NCI-H524 (cell line): ENCODE measurements at regions not wholly inside any gene's neighbourhood (a gene's known extent, or its start where the extent isn't known, plus 50 kb on each side); places are given as distances from the start of the nearest gene placed in this dataset.

Experiments
- DNase-seq, 2 experiments: peaks; one replicate each; lab custom pipeline; 2025; lab: John Stamatoyannopoulos, UW

DNA sequence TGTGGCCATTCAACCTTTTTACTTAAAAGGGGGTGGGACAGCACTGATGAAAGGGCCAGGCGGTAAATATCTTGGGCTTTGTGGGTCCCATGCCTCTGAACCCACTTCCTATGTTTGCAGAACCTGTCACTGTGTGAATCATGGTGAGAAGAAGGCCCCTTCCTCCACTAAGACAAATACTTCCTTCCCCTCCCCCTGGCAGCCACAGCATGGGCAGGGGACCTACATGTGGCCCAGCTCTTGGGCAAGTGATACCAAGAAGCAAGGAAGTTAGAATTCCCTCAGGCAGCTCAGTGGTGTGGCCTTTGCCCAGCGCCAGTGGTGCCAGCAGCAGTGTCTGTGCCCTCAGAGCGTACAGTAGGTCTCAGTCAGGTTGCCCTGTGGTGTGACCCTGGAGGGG is 168.6 kb downstream of the TRIM33 start:
- DNase-seq: no peak

DNA sequence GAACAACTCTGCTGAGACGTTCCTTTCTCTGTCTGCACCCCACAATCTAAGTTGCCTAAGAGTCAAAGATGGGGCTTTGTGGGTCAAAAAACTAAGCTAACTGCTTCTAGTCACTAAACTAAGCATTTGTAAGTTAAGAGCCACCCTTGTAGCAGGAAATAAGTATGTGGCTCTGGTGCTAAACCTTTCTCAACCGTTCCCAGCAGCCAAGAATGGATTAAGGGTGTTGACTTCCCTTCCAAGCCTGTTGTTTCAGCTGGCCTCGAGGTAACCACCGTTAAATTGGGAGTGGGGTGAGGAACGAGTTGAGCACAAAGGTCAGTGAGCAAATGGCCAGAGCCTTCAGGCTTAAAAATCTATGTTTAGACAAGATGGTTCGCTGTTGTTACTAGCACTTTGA is 169.1 kb downstream of the TRIM33 start:
- DNase-seq: no peak

DNA sequence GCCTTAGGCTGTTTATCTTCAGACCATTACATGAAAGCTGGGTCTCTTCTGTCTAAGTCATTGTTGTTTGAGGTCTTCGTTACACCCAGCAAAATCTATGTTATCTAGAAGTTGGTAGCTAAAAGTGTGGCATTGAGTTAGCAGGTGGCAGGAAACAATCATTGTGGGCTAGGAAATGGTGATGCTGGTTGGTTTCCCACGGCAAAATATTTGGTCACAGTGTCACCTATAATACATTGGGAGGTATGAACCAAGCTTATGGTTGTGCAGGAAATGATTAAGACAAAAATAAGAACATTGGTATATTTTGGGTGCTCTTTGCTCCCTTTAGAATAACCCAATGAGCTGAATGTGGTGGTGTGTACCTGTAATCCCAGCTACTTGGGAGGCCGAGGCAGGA is 169.7 kb downstream of the TRIM33 start:
- DNase-seq: no peak

DNA sequence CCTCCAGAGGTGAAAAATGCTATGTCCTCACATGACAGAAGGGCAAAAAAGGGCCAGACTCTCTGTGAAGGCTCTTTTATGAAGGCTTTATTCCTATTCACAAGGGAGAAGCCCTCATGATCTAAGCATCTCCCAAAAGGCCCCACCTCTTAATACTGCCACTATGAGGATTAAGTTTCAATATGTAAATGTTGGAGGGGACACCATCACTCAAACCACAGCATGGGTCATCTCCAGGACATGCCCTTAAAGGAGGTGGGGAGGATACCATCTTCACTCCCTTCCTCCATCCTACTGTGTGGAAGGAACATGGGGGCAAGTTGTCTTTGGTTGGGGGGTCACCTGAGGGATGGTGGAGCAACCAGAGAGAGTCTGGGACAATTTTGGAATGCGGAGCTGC is 170.1 kb downstream of the TRIM33 start:
- no peak for DNase-seq

DNA sequence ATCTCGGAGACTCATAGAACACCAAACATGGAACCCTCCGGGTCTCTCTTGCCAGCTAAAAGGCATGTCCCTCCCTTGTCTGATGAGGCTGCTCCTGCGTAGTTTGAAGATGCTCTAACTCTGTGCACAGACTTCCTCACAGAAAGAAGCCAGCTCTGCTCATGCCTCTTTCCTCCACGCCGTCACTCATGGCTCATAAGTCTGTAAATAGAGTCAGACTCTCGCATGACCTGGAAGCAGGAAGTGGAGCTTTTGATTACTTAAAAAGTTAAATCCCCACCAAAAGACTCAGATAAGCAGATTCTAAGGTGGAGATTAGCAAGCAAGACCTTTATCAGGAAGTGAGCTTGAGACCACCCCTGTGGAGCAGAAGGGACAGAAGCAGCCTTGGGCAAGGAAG is 171.6 kb downstream of the TRIM33 start:
- no peak for DNase-seq

DNA sequence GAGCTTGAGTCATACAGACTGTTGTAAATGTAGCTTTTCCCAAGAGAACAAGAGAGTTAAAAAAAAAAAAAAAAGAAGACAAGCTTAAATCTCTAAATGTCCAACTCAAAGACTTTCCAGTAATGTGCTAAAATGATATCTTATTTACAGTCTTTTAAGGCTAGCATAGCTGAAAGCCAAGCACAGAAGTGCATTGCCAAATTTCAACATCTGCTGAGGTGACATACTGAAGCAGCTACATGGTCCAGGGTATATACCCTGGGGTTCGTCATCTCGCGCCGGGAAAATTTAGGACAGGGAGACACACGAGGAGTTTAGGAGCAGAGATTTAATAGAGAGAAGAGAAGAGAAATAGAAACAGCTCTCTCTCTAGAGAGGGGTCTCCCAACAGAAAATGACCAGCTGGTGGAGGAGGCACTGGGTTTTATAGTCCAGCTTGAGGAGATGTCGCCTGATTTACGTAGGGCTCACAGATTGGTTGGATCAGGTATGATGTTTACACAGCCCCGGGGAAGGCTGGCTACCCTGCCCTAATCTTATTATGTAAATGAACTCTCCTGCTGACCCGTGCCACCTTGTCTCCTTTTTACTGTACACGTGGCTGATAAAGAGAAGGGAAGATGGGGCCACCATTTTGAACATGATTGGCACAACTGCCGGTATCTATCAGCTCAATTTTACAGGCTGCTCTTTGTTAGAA is 172.7 kb downstream of the TRIM33 start:
- peak; percentile 44 to 72 for DNase-seq

DNA sequence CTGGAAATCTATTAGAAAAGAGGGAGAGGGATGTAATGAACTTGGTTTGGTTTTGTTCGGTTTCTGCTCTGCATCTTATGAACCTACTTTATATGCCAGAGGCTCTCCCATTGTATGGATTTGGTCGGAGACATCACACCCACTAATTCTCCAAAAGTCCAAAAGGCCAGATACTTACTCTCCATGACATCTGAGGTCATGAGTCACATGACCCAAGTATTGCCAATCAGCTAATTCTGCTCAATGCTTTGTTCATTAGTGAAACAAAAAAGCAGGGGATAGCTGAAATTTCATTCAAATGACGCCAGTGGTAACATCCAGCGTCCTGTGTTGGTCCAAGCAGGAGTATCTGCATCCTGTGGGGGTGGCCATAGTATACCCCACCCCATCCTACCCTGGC is 173.6 kb downstream of the TRIM33 start:
- no peak for DNase-seq

DNA sequence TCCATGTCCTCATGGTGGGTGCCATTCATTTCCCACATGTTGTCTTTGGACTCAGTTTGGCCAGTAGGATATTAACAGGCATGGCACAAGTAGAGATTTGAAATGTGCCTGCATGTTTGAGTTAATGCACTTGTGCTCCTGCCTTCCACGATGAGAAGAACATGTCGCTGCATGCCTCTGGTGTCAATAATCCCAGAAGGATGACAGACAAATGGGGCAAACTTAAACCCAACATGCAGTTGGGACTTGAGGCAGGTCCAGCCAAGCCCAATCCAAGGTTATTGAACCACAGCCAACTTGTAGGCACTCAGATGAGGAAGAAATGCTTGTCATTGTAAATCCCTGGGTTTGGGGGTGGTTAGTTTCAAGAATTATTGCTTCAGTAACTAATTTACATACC is 174.6 kb downstream of the TRIM33 start:
- peak in 1 of 2 experiments; percentile 5 for DNase-seq

DNA sequence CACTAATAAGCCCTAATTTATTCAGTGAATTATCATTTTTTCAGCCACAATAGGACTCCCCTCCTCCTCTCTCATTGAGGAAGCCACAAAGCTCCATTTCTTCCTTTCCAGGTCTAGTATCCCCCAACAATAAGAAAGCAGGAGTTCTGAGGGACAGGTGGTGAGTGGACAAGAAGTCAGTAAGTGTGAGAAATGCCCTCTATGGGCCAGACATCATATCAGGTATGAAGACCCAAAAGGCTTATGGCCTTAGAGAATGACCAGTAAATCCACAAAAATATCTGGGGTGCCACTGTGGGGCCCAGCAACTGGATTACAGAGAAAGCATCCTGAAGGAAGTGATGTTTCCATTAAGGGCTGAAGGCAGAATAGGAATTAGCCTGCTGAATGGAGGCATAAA is 175.7 kb downstream of the TRIM33 start:
- DNase-seq: no peak

DNA sequence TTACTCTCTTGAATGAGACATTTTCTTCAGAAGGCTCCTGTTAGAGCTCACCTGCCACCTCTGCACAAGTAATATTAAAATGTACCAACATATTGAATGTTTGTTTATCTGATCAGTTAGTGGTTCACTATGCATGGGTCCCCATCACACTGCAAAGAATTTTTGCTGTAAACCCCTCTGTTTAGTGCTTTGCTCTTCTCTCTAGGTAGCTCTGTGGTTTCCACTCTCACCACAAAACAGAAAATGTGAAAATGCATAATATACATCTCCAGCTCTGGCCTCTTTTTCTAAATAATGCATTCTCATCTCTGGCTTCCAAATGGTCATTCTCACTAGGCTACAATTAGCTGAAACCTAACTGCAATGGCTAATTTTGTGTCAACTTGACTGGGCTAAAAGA is 176.7 kb downstream of the TRIM33 start:
- no peak for DNase-seq

DNA sequence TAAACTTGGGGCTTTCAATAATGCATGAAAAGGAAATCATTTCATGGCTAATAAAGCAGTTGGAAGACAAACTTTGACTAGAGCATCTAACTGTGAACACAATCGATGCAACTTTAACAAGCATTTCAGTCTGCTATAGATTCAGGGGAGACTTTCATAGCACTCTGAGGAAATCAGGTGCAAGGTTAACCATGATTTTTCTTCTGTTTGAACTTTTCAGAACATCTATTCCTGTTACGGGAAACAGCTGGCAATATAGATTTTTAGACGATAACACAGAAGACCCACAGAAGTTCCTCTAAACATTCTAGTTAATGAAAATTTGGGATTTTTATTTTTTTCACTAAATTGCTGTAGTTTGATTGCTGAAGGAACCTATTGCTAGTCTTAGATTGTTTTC is 177.3 kb downstream of the TRIM33 start:
- DNase-seq: no peak

DNA sequence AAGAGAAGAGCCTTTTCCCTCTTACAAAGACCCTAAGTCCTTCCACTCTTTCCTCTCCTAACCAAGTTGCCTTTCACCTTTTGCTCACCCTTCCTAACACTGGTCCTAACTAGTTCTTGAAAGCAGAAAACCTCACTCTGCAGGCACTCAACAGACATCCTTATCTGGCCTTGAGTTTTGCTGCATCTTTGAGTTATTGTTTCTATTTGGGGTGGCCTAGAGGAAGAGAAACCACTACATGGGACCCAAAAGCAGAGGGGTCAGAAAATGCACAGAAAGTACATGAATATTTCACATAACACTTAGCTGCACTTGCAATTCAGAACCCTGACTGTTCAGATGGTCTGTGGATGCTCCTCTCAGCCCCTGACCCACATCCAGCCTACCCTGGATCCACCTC is 178.3 kb upstream of the SYT6 start:
- DNase-seq: no peak

DNA sequence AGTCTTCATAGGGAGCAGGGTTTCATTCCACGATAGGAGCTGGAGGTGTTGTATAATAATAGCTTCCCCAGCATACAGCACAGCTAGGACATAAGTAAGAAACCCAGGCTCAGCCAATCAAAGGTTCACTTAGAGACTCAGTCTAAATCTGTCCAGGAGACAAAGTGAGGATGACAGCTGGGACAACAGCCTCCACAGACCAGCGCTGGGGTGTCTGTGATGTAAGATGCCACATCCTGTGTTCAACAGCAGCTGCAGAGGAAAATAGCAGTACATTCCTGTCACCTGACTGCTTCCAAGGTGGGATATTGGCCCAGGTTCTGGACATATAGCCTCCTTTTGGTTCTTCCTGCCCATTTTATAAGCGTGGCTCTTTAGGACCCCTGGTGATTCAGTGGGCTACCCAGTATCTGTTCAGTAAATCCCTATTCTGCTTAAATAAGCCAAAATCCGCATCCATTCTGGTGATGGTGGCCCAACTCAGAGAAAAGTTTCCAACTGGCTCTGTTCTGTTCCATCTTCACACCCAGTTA is 176.8 kb upstream of the SYT6 start:
- peak in 1 of 2 experiments; percentile 6 for DNase-seq

DNA sequence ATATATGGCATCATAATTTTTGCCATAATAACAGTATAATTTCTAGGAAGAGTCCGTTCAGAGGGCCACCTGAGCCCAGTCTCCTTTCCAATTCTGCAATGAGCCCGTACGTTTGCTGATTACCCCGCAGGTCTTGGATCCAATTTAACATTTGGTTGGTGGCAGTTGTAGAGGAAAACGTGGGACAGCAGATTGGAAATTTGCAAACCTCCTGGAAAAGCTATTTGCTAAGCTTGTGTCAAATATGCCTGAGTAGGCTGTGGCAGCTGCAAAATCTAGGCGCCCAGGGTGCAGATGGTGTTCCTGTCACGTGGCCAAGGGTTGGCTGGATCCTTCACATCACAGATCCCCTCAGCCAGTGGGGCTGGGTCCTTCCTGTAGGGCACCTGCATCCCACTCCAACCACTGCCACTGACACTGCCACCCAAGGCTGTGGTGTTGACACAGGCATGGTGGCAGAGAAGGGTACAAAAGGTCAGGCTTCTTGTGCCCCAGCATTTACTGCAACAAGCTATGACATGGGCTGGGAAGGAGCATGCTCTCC is 174.8 kb upstream of the SYT6 start:
- DNase-seq: peak; percentile 42 to 87

DNA sequence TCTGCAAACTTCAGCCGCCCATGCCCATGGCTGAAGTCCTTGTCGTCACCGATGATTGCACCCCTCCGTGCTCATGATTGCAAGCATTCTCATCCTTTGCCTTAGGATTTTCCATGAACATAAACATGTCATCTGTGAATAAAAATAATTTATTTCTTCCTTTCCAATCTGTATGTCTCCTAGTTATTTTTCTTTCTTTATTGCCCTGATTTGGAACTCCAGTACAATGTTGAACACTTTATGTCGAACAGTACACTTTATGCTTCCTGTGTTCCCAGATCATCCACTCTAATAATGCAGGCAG is 170.9 kb upstream of the SYT6 start:
- DNase-seq: no peak

DNA sequence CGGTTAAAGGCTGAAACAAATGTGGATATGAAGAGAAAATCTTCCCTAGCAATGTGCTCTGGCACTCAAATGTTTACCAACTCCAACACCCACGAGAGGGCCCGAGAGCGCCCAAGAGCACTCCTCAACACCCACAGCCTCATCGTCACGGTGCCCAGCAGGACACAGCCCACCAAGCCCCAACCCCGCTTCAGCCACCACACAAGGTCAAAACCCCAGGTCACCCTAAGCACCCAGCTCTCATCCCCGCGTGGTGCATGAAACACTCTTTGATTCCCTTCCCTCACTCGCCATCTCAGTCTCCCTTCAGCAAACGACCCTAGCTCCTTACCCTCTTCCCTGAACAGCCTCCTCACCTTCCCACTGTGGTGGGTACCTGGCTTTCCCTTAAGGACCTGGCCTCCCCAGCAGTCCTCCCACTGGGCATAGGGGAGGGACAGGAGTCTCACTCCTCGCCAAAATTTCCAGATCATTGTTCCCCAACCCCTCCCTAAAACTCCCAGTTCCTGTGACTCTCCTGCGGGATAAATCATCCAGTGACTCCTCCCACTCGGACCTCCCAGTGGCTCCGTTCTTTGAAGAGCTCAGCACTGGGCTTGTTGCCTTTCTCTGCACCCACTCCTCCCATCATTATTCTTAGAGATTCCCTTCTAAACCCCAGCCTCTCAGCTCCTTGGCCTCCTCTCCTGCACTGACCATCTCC is 170.4 kb upstream of the SYT6 start:
- no peak for DNase-seq

DNA sequence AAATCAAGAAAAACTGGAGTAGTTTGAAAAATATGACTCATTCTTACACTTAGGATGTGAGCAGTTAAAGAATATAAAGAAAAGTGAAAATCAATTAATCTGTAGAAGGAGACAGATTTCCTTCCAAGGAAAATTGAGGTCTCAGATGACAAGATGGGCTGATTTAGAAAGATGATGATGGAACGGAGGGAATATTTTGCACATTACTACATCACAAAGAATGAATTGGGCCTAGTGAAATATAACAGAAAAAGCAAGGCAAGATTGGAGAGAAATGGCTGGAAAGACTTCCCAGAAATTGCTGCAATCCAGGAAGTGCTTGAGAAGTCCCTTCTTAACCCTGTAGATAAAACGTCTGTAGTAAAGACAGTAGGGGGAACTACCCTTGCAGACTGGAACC is 169.1 kb upstream of the SYT6 start:
- DNase-seq: no peak

DNA sequence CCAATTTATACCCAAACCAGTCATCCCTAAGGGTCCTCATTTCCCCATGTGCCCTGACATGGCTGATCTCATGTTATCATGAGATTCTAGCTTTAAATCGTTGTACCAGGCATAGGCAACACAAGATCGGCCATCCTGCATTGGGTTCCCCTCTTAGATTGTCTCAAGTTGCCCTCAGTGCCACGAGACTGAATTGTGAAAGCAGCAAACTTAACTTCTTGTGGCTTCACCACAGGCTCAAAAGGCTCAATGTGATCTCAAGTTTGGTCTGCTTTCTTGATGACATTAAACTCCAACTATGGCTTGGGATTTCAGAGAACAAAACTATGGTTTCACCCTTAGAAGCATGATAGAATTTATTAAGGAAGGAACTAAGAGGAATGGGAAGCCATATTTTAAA is 168.5 kb upstream of the SYT6 start:
- no peak for DNase-seq

DNA sequence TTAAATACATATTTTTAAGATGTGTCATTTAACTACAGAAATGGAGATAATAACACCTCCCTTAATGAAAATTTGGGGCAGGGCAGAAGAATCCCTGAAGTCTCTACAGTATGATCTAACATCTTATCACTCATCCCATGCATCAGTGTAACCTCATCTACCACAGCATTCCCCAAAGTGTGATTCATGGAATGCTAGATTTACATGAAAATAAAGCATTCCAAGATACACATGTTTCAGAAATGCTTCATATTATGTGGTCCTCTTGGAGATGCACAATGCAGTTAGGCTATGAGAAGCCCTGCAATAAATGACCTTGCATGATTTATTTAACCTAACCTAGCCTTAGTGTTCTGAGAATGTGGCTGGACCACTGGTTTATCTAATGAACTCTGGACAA is 166.9 kb upstream of the SYT6 start:
- DNase-seq: no peak

DNA sequence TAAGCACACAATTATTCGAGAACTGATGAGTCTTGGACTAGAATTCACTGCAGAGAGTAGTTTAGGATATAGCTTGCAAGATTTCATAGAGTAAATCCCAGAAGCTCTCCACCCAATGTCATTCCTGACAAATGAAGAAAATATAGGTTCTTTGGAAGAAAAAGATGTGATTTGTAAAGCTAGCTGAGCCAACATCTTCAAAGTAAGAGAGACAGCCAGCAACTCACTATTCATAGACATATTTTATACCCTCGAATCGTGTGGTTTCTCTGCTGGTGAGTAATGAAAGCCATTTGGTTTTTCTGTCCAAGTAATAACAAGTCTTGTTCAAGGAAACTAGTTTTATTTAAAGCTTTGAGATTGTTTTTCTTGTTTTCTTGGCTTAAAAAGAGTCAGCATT is 165.7 kb upstream of the SYT6 start:
- DNase-seq: no peak

DNA sequence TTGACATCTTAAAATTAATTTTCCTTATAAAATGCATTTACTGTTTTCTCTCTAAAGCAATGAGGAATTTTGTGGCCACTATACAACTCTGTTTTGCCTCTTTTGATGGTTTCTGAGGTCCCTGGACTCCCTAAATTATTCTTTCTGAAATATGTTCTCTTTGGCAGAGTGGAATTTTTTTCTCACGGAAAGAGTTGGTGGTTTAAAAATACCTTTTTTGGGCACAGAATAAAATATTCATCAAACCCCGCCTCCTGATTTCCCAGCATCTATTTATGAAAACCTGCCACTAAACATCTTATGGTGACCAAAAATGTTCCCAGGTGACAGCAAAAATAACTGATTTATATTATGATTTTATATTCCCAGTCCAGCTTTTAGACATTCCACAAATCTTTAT is 165.3 kb upstream of the SYT6 start:
- no peak for DNase-seq

DNA sequence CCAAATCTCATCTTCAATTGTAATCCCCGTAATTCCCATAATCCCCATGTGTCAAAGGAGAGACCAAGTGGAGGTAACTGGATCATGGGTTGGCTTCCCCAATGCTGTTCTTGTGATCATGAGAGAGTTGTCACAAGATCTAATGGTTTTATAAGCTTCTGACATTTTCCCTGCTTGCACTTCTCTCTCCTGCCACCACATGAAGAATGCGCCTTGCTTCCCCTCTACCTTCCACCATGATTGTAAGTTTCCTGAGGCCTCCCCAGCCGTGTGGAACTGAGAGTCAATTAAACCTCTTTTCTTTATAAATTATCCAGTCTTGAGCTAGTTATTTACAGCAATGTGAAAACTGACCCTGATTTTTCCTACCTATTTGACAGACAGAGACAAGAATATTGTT is 162.5 kb upstream of the SYT6 start:
- peak in 1 of 2 experiments; percentile 9 for DNase-seq

DNA sequence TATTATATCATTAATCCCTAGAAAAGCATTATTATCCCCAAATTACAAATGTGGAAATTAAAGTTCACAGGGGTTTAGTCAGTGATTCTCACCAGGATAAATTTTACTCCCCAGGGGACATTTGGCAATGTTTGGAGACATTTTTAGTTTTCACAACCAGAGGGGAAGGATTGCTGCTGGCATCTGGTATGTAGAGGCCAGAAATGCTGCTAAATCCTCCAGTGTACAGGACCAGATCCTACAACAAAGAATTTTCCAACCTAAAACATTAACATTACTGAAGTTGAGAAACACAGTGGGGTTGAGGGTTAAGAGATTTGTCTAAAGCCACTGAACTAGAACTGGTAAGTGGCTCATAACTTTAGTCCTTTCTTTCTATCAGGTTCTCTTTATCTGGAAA is 162.0 kb upstream of the SYT6 start:
- no peak for DNase-seq

DNA sequence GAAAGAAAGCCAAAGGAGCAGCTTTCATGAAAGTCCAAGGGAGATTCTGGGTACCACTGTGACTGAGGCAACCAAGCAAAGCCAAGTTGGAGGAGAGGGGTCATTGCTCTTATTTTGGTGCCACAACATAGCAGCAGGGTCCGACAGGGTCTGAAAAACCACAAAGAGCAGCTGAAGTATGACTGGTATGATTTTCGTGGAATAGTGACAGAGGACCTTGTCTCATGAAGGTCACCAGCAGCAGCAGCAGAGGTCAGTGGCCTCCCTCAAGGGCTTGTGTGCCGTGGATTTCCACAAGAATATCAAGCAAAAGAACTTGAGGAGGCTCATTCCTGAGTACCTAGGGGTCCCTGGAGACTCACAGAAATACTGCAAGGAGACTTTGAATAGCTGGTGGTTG is 160.9 kb upstream of the SYT6 start:
- DNase-seq: no peak
